HS-27A (cell line): ENCODE measurements at regions not wholly inside any gene's neighbourhood (a gene's known extent, or its start where the extent isn't known, plus 50 kb on each side); places are given as distances from the start of the nearest gene placed in this dataset.

ENCODE experiments used
- DNase-seq: peaks from one replicate; pipeline ENCODE4 v3.0.0-alpha.2; 2012; ENCODE audit warnings: low read depth, missing footprints

DNA sequence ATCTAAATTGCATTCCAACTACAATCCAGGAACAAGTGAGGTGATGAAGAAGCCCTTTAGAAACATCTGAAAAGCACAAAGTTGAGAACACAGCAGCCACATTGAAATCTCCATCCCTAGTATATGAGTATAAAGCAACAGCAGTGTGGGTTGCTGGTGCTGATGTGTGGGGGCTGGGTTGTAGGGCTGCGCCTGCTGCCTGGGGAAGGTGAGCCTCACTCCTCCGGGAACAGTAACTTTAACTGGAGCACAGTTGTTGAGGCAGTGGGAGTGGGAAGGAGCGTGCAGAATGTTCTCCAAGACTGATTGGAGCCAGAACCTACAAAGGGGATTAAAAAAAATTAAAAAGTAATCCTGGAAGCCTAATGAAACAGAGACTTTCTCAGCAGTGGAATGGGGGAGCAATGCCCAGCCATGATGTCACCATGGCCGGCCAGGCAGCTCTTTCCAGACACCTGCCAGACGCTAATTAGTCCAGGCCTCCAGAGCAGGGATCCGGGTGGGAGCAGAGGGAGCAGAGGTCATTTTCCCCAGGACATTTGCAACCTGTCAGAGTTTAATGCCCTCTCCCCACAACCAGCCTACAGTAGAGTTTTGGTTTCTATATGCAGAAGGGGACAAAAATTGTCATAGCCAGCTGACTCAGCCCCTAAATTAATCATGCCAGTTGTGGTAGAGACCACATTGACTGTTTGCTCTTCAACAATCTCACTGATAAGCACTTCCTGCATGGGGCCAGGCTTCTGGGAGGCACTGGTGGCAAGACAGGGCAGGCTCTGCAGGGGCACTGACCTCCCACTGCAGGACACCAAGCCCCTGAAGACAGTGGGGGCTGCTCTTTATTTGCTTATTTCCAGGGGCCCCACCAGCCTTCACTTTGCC is 133.0 kb upstream of the ZNF32 start:
- no peak for DNase-seq

GRCh38 chr10:43778571-43778970 is 129.9 kb upstream of the ZNF32 start:
- no peak for DNase-seq

DNA sequence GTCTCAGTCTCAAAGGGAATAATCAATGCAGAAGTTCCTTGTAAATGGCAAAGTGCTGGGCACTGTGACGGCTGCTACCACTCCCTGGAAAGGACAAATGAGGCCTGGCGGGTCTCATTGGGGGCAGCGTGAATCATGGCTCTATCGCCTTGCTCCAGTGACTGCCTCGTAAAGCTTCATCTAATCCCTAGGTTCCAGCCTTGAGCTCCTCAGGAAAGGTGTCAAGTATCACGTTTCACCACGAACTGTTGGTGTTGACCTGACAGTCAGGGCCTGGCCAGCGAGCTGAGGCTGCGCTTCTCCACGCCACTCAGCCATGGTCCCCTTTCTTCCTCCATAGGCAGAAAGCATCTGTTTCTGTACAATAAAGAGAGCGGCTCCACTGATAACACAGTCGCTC is 126.7 kb upstream of the ZNF32 start:
- no peak for DNase-seq

DNA sequence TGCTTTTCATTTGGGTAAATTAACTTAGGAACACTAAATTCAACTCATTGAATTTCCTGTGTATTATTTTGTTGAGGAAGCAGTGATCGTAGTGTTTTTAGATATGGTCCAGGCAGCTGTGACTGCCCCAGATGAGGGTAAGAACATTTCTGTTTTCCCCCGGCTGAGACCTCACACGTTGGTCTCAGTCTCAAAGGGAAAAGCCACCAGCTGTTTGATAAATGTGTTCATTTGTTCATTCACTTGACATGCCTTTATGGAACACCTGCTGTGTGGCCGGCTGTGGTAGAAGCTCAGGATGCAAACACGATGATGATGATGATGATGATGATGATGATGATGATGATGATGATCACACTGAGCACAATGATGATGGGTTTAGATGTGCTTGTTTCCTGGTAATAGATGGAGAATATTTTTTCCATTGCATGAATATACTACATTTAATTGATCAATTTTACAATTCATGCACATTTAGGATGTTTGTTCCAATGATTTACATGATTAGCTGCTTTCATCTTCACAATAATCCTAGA is 125.6 kb upstream of the ZNF32 start:
- DNase-seq: no peak

DNA sequence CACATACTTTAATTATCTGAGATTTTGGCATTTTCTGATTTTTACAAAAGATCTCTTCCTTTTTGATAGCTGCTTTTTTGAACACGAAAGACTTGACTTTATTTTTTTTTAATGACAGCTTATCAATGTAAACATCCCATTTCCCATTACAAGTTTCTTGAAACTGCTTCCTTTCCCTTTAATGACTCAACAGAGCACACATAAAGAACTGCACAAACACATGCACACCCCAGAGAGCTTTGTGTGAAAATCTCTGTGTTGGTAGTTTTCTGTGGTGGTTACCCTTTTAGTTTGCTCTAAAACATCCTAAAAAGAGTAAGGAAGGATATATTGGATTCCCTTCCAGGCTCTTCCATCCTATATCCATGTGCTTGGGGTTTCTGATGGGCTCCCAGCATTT is 125.1 kb upstream of the ZNF32 start:
- no peak for DNase-seq

DNA sequence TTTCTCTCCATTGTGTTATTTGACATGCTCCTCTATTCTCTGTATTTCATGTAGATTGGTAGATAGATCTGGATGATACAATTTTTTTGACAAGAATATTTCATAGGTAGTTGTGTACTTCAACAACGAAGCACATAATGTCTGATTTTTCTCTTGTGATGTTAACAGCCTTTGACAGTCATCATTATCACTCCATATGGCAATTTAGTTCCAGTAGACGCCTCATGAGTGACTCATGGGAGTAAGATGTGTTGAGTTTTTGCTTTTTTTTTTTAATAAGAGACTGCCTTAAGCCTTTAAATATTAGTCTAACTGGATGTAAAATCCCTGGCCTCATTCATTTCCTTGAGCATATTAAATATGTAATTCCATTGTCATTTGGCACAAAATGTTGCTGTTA is 123.5 kb upstream of the ZNF32 start:
- DNase-seq: no peak

DNA sequence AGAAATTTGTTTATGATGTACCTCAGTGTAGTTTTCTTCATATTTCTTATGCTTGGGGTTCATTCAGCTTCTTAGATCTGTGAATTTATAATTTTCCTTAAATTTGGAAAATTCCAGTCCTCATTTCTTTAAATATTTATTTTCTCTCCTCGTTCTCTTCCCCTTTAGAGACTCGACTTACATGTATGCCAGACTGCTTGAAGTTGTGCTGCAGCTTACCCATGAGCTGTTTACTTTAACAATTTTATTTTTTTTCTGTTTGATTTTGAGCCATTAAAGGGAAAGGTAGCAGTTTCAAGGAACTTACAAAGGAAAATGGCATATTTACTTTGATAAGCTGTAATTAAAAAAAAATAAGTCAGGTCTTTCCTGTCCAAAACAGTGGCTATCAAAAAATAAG is 123.0 kb upstream of the ZNF32 start:
- DNase-seq: no peak

DNA sequence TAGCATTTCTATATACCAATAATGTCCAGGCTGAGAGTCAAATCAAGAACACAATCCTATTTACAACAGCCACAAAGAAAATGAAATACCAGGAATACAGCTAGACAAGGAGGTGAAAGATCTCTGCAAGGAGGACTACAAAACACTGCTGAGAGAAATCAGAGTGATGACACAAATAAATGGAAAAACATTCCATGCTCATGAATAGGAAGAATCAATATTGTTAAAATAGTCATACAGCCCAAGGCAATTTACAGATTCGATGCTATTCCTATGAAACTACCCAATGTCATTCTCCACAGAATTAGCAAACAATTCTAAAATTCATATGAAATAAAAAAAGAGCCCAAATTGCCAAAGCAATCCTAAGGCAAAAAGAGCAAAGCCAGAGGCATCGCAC is 116.8 kb upstream of the ZNF32 start:
- no peak for DNase-seq

DNA sequence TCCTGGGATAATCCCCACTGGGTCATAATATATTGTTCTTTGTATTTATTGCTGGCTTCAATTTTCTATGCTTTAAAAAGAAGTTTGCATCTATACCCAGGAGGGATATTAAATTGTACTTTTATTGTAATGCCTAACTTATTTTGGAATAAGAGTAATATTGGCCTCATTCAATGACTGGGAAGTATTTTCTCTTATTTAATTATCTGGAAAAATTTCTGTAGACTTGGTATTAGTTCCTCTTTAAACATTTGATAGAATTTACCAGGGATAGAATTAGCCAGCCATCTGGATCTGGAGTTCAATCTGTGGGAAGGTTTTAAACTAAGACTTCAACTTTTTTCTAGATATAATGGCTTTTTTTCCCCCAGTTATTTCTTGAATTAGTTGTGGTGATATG is 115.2 kb upstream of the ZNF32 start:
- DNase-seq: no peak

DNA sequence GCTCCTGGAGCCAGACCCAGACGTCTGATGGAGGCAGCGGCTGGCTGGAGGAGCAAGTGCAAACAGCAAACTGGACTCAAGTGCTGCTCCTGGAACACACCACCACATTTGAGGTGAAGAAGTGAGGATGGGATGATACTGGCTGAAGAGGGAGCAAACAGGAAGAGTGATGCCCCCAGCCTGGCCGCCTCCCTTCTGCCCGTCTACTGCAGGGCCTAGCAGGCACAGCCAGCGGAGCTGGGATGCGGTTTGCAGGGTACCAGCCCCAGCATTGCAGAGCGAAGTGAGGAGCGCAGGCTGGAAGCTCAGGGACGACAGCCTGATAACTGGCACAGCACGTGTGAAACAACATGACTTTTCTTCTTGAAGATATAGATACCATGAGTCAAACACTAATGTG is 111.8 kb upstream of the ZNF32 start:
- no peak for DNase-seq

GRCh38 chr10:43759216-43759615 is 110.5 kb upstream of the ZNF32 start:
- no peak for DNase-seq

DNA sequence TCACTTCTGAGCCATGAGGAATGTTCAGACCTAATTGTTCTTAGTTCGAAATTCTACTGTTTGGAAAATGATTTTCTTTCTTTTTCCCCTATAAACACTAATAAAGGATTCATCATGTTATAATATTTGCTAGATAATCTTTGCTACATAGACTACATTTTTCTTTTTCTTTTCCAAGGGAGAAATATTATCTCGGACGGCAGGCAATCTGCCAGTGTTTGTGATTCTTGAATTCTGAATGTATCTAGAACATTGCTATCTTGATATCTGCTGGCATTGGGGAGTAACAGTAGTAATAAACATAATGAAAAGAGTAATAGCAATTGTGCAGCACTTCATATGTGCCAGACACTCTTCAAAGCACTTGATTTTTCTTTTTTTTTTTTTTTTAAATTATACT is 107.7 kb upstream of the ZNF32 start:
- DNase-seq: no peak

- no peak for DNase-seq
These were observed 106.0 kb upstream of the ZNF32 start for GRCh38 chr10:43754569-43755260.

DNA sequence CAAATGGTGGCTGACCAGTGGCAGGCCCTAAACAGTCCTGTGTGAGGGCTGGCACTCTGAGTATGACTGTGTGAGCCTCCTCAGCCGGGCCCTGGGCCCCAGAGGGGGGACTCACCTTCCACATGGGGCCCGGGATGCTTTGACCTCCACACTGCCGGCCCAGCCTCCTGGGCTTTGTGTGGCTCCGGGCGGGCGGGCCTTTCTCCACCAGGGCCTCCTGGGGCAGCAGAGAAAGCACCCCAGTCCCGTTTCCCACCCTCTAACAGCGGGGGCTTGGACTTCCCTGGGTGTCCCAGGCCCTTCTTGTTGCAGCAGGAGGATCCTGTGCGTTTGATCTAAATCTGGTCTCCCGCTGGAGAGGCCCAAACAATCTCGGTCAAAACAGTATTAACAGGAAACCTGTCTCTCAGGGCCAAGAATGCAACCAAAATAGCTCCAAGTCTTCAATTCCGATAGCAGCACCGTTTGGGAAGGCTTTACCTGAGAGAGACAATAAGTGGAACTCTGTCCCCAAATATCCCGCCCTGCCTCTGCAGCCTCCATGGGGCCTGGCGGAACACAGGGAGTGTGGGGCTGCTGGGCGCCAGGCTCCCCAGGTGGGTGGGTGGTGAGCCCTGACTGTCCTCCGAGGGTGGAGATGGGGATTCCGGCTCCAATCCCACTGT is 104.8 kb upstream of the ZNF32 start:
- no peak for DNase-seq

DNA sequence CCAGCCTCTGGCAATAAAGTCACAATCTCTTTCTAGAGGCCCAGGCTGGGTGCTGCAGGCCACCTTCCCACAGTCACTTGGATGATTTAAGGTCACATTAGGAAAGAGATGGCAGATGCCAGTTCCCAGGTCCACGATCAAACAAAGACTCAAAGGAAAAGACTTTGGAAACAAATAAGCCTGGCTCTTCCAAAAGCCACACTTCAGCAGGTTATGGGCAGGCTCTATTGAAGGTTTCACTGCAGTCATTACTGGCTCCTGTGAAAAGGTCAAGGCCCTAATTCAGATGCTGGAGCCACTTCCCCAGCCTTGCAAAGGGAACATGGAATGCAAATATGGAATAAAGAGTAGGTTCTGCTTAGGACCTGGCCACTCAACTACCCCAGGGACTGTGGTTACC is 104.0 kb upstream of the ZNF32 start:
- no peak for DNase-seq

DNA sequence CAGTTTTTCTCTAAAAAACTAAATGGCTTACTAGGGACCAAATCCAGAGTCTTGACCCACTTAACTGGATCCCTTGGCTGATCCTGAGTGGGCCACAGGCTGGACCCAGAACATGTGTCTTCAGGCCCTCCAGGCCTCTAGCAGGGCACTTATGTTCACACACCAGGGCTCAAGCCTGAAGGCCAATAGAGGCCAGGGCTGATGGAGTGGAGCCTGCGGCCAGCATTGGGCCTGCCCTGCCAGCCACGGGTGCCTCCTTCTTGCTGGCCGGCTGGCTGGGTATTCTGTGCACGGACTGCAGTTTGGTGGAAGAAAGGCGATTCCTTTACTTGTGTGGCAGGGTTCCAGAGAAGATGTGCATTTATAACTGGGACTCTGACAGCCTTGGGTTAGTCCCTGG is 103.0 kb upstream of the ZNF32 start:
- DNase-seq: no peak

DNA sequence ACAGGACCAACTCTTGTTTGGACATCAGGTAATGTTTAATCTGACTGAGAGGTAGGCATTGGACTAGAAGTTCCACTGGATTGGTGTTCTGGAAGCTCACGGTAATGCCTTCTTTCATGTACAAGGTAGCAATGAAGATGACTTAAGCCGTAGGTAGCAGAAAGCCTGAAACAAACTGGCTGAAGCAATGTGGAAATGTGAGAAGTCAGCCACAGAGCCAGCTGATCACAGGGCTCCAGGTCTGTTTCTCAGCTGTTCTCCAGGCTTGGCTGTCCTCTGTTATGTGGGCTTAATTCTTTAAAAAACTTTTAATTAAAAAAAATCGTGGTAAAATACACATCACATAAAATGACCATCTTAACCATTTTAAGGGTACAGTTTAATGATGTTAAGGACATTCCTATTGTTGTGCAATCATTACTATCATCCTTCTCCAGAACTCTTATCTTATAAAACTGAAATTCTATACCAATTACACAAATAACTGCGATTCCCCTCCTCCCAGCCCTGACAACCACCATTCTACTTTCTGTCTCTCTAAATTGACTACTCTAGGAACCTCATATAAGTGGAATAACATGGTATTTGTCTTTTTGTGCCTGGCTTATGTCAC is 101.4 kb upstream of the ZNF32 start:
- DNase-seq: no peak

DNA sequence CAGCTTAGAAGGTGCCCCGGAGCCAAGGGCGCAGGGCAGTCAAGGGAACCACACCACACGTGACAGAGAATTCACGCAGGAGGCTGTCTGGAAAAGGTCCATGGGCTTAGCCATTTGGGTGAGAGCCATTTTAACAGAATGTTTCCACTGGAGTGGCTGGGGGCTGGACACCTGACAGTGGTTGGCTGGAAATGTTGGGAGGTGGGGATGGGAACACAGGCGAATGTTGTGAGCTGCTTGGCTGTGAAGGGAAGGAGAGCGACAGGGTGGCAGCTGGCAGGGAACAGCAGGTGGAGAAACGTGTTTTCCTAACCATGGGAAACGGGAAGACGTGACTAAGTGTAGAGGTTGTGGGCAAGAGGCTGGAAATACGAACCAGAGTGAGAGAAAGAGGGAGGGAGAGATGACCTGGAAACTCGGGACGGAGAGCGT is 100.5 kb upstream of the ZNF32 start:
- no peak for DNase-seq

DNA sequence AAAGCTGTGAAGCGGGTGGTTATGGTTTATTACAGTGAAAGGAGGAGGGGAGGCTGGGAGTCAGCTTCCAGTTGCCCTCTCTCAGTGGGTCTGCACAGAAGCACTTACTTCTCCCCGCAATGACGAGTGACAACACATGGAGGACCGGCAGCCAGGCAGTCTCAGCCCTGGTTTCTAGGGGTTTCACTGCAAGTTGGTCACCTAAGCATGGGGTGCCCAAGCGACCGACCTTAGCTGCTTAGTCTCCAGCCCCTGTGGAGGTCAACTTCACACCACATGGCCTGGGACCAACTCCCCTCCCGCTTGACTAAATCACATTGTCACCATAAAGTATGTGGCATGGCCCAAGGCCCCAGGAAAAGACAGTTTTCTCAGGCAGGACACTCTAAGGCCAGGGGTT is 99.9 kb upstream of the ZNF32 start:
- DNase-seq: no peak

DNA sequence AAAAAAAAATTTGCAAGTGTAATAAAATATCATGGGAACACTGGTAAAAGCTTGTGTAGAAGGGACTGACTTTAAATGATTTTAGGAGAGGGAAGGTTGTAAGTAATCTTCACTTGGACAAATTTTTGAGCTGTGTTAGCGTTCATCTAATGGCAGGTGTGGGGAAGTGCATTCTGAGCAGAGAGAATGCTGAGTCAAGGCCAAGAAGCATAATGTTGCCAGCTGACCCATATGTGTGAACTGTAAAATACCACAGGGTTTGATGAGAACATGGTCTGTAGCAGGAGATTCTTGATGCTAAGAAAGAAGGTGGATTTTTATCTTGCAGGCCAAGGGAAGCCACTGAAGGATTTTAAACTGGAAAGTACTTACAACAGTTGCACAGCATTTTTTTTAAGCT is 98.2 kb upstream of the ZNF32 start:
- DNase-seq: no peak

GRCh38 chr10:43739161-43739560 is 90.5 kb upstream of the ZNF32 start:
- no peak for DNase-seq

- no peak for DNase-seq
These were observed 88.3 kb upstream of the ZNF32 start for GRCh38 chr10:43737003-43737402.
